CD14-positive monocyte (primary cell): ENCODE measurements at regions not wholly inside any gene's neighbourhood (a gene's known extent, or its start where the extent isn't known, plus 50 kb on each side); places are given as distances from the start of the nearest gene placed in this dataset.

Experiments used
- DNase-seq, 3 donors: peaks; one replicate each; pipeline ENCODE4 v3.0.0-alpha.2; 2011 to 2022
- H2AFZ ChIP-seq: 2 replicates; pipeline ENCODE4 v1.6.0; 2012; ENCODE audit warnings: mild to moderate bottlenecking, low read depth, low read length, inconsistent platforms; ENCODE audit not compliant: insufficient read depth, poor library complexity, severe bottlenecking
- H3K27ac ChIP-seq, 2 donors: 1 replicate in 1 of 2; 2 replicates in 1 of 2; pipeline ENCODE4 v1.5.1; 2012 to 2013; ENCODE audit warnings: low read length in 2 of 2, control low read depth in 1 of 2, inconsistent platforms in 1 of 2, low read depth in 1 of 2, mild to moderate bottlenecking in 1 of 2
- H3K27me3 ChIP-seq, 2 donors: one replicate each; pipeline versions ENCODE4 v1.6.0 to v1.6.1; 2011 to 2013; ENCODE audit warnings: low read length in 2 of 2; ENCODE audit not compliant: control insufficient read depth in 2 of 2, insufficient read depth in 2 of 2
- H3K36me3 ChIP-seq, 2 donors: replicated peaks in 1 of 2; 1 replicate in 1 of 2; 2 replicates in 1 of 2; pipeline versions ENCODE4 v1.5.1 to v1.6.1; 2012 to 2013; ENCODE audit warnings: low read length in 2 of 2, control low read depth in 1 of 2, inconsistent platforms in 1 of 2, mild to moderate bottlenecking in 1 of 2; ENCODE audit not compliant: insufficient read depth in 2 of 2, control insufficient read depth in 1 of 2
- H3K4me1 ChIP-seq, 2 donors: 1 replicate in 1 of 2; 2 replicates in 1 of 2; pipeline versions ENCODE4 v1.5.1 to v1.6.1; 2012 to 2013; ENCODE audit warnings: low read length in 2 of 2, control low read depth in 1 of 2, inconsistent platforms in 1 of 2, mild to moderate bottlenecking in 1 of 2, moderate library complexity in 1 of 2; ENCODE audit not compliant: insufficient read depth in 2 of 2, control insufficient read depth in 1 of 2
- H3K4me2 ChIP-seq: replicated peaks from 2 replicates; pipeline ENCODE3; 2012; ENCODE audit warnings: low read length, moderate library complexity, mild to moderate bottlenecking; ENCODE audit not compliant: poor library complexity, severe bottlenecking; ENCODE audit errors: extremely low read depth
- H3K4me3 ChIP-seq, 3 experiments: fragments of 200-600 bp in 1 of 3; sonication (generic) in 1 of 3; replicated peaks in 1 of 3; 1 replicate in 2 of 3; 2 replicates in 1 of 3; pipeline ENCODE4 v1.5.1; 2011 to 2013; ENCODE audit warnings: low read length in 3 of 3, mild to moderate bottlenecking in 3 of 3, control low read depth in 2 of 3, low read depth in 2 of 3, inconsistent platforms in 1 of 3, moderate library complexity in 1 of 3
- H3K79me2 ChIP-seq: 2 replicates; pipeline ENCODE4 v1.6.0; 2012; ENCODE audit warnings: mild to moderate bottlenecking, control low read depth, inconsistent platforms, low read length, moderate library complexity; ENCODE audit not compliant: insufficient read depth
- H3K9ac ChIP-seq: 2 replicates; pipeline ENCODE4 v1.6.0; 2017; ENCODE audit warnings: low read length, mild to moderate bottlenecking; ENCODE audit not compliant: insufficient read depth, poor library complexity, severe bottlenecking
- H3K9me3 ChIP-seq, 2 donors: replicated peaks in 1 of 2; 1 replicate in 1 of 2; 2 replicates in 1 of 2; pipeline versions ENCODE4 v1.5.1 to v1.6.1; 2012 to 2013; ENCODE audit warnings: low read length in 2 of 2, control low read depth in 1 of 2; ENCODE audit not compliant: control insufficient read depth in 1 of 2, insufficient read depth in 1 of 2
- H4K20me1 ChIP-seq: 2 replicates; pipeline ENCODE4 v1.6.0; 2012; ENCODE audit warnings: mild to moderate bottlenecking, low read length, control low read depth, moderate library complexity; ENCODE audit not compliant: insufficient read depth
- H3K27ac Mint-ChIP-seq, 7 donors: one replicate each; pipeline ENCODE4 v1.8.0; 2020; ENCODE audit warnings: mild to moderate bottlenecking in 7 of 7, mixed read lengths in 7 of 7, moderate library complexity in 6 of 7, inconsistent platforms in 2 of 7
- H3K27me3 Mint-ChIP-seq, 3 donors: one replicate each; pipeline ENCODE4 v1.8.0; 2021 to 2022; ENCODE audit warnings: low read depth in 3 of 3, mild to moderate bottlenecking in 3 of 3, mixed read lengths in 3 of 3, moderate library complexity in 3 of 3, inconsistent platforms in 1 of 3
- H3K36me3 Mint-ChIP-seq, 2 donors: one replicate each; pipeline ENCODE4 v1.8.0; 2020; ENCODE audit warnings: mixed read lengths in 2 of 2, inconsistent platforms in 1 of 2, mild to moderate bottlenecking in 1 of 2
- H3K4me1 Mint-ChIP-seq: one replicate; pipeline ENCODE4 v1.8.0; 2020; ENCODE audit warnings: mild to moderate bottlenecking, mixed read lengths
- H3K4me3 Mint-ChIP-seq, 2 donors: one replicate each; pipeline ENCODE4 v1.8.0; 2020; ENCODE audit warnings: mild to moderate bottlenecking in 2 of 2, mixed read lengths in 2 of 2, moderate library complexity in 1 of 2
- H3K9me3 Mint-ChIP-seq, 7 donors: one replicate each; pipeline ENCODE4 v1.8.0; 2020 to 2022; ENCODE audit warnings: mixed read lengths in 7 of 7, mild to moderate bottlenecking in 6 of 7, moderate library complexity in 6 of 7, inconsistent platforms in 2 of 7
- WGBS: methylation state at CpG from one replicate; pipeline ENCODE4 v1.1.5; 2013; ENCODE audit warnings: missing lambda C conversion rate; ENCODE audit not compliant: insufficient coverage; 5-methylcytosine and 5-hydroxymethylcytosine counted together
- intact Hi-C, 2 donors: fragments of 100-400 bp; cut with micrococcal nuclease; formaldehyde crosslinking; loops; one replicate each; pipeline versions ENCODE4 v1.15.0 to v1.15.1; 2023
- TF ChIP-seq, protein P1 (sequence below): fragments of 200-600 bp; IDR thresholded peaks from one replicate; pipeline ENCODE4 v1.8.0; 2022; ENCODE audit warnings: antibody characterized with exemption, mild to moderate bottlenecking

GRCh38 chr9:7523426-7524043 is 276.0 kb downstream of the DMAC1 start:
- H3K36me3 ChIP-seq = no peaks in the 10 kb centered on the region
- no peak for DNase-seq
- H4K20me1 ChIP-seq = no peaks in the 10 kb centered on the region
- no peak overlapping the region for H3K4me2 ChIP-seq
- H3K9me3 ChIP-seq = no peaks in the 10 kb centered on the region
- WGBS = 87% methylated on average over 3 of the region's 5 CpGs
- no peaks in the 10 kb centered on the region for H3K4me1 ChIP-seq
- intact Hi-C loops = no loop called here
- no peak overlapping the region for H2AFZ ChIP-seq
- Mint-ChIP-seq H3K4me3 (no peak overlapping the region), H3K27me3 (peaks cover 0 to 2% (median 2%) of the 10 kb centered on the region in 3 donors), H3K27ac (no peak overlapping the region), H3K4me1 (no peaks in the 10 kb centered on the region), H3K9me3 (peaks cover 0 to 2% (median 0%) of the 10 kb centered on the region in 7 donors), H3K36me3 (no peaks in the 10 kb centered on the region)
- TF ChIP-seq, protein P1, sequence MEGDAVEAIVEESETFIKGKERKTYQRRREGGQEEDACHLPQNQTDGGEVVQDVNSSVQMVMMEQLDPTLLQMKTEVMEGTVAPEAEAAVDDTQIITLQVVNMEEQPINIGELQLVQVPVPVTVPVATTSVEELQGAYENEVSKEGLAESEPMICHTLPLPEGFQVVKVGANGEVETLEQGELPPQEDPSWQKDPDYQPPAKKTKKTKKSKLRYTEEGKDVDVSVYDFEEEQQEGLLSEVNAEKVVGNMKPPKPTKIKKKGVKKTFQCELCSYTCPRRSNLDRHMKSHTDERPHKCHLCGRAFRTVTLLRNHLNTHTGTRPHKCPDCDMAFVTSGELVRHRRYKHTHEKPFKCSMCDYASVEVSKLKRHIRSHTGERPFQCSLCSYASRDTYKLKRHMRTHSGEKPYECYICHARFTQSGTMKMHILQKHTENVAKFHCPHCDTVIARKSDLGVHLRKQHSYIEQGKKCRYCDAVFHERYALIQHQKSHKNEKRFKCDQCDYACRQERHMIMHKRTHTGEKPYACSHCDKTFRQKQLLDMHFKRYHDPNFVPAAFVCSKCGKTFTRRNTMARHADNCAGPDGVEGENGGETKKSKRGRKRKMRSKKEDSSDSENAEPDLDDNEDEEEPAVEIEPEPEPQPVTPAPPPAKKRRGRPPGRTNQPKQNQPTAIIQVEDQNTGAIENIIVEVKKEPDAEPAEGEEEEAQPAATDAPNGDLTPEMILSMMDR = no peak
- H3K27me3 ChIP-seq = no peaks in the 10 kb centered on the region
- H3K79me2 ChIP-seq = no peaks in the 10 kb centered on the region
- no peak overlapping the region for H3K9ac ChIP-seq
- no peak overlapping the region for H3K27ac ChIP-seq
- no peak overlapping the region for H3K4me3 ChIP-seq

GRCh38 chr9:7520396-7520795 is 279.2 kb downstream of the DMAC1 start:
- Mint-ChIP-seq H3K4me3 (no peak overlapping the region), H3K4me1 (no peaks in the 10 kb centered on the region), H3K27ac (no peak overlapping the region), H3K9me3 (peaks cover 0 to 2% (median 0%) of the 10 kb centered on the region in 7 donors), H3K36me3 (no peaks in the 10 kb centered on the region), H3K27me3 (peaks cover 0 to 2% (median 0%) of the 10 kb centered on the region in 3 donors)
- DNase-seq = no peak
- intact Hi-C loops = no loop called here
- H3K36me3 ChIP-seq = no peaks in the 10 kb centered on the region
- H3K9me3 ChIP-seq = no peaks in the 10 kb centered on the region
- no peak overlapping the region for H3K4me3 ChIP-seq
- H3K27ac ChIP-seq = no peak overlapping the region
- H4K20me1 ChIP-seq = no peaks in the 10 kb centered on the region
- H3K4me2 ChIP-seq = no peak overlapping the region
- no peak overlapping the region for H3K9ac ChIP-seq
- no peaks in the 10 kb centered on the region for H3K4me1 ChIP-seq
- no peaks in the 10 kb centered on the region for H3K79me2 ChIP-seq
- TF ChIP-seq, protein P1 = no peak
- no peaks in the 10 kb centered on the region for H3K27me3 ChIP-seq
- no peak overlapping the region for H2AFZ ChIP-seq
- WGBS = 67% methylated on average over 3 of the region's 5 CpGs
